H1 (cell line): ENCODE measurements at regions not wholly inside any gene's neighbourhood (a gene's known extent, or its start where the extent isn't known, plus 50 kb on each side); places are given as distances from the start of the nearest gene placed in this dataset.

Experiments used
- CTCF ChIP-seq, 3 experiments: IDR thresholded peaks; 1 replicate in 2 of 3; 2 replicates in 1 of 3; pipeline versions ENCODE4 v1.5.1 to v1.6.1; 2011; ENCODE audit warnings: low read length in 3 of 3, mild to moderate bottlenecking in 3 of 3, inconsistent platforms in 2 of 3, low read depth in 1 of 3, moderate library complexity in 1 of 3; ENCODE audit not compliant: insufficient read depth in 1 of 3; ENCODE audit errors: control extremely low read depth in 1 of 3
- POLR2AphosphoS5 ChIP-seq: IDR thresholded peaks from 2 replicates; pipeline ENCODE4 v1.6.1; 2011; ENCODE audit warnings: low read depth, low read length
- SIN3A ChIP-seq, 2 experiments: IDR thresholded peaks in 1 of 2; conservative IDR thresholded peaks in 1 of 2; 2 replicates each; pipeline ENCODE4 v1.6.1; 2011 to 2012; ENCODE audit warnings: low read length in 2 of 2, improper control_type of control experiment in 1 of 2, low read depth in 1 of 2, mild to moderate bottlenecking in 1 of 2

DNA sequence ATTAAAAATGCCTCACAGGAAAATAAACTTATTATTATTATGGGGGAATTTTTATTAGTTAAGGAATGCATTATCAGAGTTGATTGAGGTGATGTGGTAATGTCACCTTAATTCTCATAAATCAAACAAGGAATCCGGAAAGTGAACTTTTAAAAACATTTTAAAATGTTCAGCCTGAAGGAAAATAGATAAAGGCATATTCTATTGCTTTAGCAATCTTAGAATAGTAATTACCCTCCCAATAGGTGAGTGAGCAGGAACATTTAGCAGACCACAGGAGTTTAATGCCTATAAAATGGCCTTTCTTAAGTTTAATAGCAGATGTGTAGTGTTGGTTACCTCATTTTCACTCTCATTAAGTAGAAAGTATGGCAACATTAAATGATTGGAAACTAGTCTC lies 160.9 kb upstream of the MAD2L1 start (continued):
- TF ChIP-seq CTCF (IDR thresholded peaks at IDR 0.05; ENCODE audit: control extremely low read depth in 1 of 3, insufficient read depth in 1 of 3, low read depth in 1 of 3, low read length in 3 of 3): no peak
- TF ChIP-seq SIN3A (conservative IDR thresholded peaks at IDR 0.05 in 1 of 2, IDR thresholded peaks at IDR 0.05 in 1 of 2; ENCODE audit: low read depth in 1 of 2, low read length in 2 of 2): no peak
- no peak for TF ChIP-seq POLR2AphosphoS5
